ENCODE measurements at regions not wholly inside any gene's neighbourhood (a gene's known extent, or its start where the extent isn't known, plus 50 kb on each side); places are given as distances from the start of the nearest gene placed in this dataset.

DNA sequence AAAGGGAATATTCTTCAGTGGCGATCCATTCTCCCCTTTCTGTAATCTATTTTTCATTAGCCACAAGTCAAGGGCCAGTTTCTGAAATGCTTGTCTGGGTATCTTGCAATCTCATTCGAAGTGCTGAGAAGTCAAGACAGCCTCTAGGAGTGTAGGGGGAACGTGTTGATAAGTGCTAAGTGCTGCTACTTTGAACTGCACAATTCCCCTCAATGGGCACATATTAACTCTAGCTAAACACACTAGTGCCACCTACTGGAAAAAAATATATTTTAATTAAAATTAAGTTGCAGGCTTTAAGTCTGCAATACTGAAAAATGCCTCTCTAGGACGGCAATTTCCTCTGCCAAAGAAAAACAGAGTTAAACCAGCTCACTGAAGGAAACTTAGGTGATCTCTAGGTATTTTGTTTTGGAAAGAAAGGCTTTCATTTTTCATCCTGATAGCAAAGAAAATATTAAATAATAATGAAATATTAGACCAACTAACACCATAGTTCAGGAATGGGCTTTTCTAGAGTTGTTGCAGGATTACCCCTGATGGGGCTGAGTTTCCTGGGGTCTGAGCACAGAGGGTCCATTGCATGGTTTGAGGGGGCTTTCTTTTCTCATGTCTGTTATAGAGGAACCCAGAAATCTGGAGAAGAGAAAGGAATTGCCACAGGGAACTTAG, 181.9 kb upstream of the KBTBD8 start:
- no peaks in the 10 kb centered on the region for H3K27me3 ChIP-seq
- ATAC-seq (ENCODE audit: low FRiP score in 2 of 2) (peak; percentile 65 to 82), DNase-seq (peak in 1 of 2 donors; percentile 29)
- no peak overlapping the region for H3K27ac ChIP-seq
- 18 to 20% methylated on average over 4 of the region's 4 CpGs for WGBS, 2 donors
- no peaks in the 10 kb centered on the region for H3K9me3 ChIP-seq
- H3K4me1 ChIP-seq: no peaks in the 10 kb centered on the region
- TF ChIP-seq, protein P1, sequence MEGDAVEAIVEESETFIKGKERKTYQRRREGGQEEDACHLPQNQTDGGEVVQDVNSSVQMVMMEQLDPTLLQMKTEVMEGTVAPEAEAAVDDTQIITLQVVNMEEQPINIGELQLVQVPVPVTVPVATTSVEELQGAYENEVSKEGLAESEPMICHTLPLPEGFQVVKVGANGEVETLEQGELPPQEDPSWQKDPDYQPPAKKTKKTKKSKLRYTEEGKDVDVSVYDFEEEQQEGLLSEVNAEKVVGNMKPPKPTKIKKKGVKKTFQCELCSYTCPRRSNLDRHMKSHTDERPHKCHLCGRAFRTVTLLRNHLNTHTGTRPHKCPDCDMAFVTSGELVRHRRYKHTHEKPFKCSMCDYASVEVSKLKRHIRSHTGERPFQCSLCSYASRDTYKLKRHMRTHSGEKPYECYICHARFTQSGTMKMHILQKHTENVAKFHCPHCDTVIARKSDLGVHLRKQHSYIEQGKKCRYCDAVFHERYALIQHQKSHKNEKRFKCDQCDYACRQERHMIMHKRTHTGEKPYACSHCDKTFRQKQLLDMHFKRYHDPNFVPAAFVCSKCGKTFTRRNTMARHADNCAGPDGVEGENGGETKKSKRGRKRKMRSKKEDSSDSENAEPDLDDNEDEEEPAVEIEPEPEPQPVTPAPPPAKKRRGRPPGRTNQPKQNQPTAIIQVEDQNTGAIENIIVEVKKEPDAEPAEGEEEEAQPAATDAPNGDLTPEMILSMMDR (IDR thresholded peaks at IDR 0.05): peak; percentile 19 to 60 (median 51)
- TF ChIP-seq POLR2A (IDR thresholded peaks at IDR 0.05) (no peak), POLR2AphosphoS5 (IDR thresholded peaks at IDR 0.05) (no peak), EP300 (IDR thresholded peaks at IDR 0.05) (no peak)
- H3K36me3 ChIP-seq: no peaks in the 10 kb centered on the region
- H3K4me3 ChIP-seq: no peak overlapping the region

DNA sequence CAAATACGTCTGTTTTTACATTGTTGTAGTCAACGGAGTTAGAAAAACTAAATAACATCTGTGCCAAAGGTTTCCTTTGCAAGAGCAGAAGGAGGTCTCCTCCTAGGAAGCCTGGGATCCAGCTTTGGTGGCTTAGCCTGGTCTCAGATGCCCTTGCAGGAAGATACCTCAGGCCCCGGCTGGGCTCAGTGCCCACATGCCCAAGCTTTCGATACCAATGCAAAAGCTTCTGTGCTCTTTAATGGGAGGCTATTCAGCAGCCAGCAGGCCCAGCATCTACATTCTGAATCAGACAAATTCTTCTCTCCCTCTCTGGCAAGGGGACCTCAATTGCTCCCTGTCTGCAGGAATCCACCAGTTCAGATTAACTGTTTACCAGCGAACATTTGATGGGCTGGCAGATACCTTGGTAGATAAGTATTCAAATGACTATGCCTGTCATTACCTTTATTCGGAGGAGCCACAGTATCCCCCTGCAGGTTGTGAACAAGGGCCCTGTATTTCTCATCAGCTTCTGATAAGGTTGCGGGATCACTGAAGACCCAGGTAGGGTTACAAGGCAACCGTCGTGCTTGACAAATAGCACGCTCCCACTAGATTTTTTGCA, 180.1 kb upstream of the KBTBD8 start:
- ATAC-seq (ENCODE audit: low FRiP score in 2 of 2): no peak
- 83 to 89% methylated on average over 10 of the region's 10 CpGs for WGBS, 2 donors
- no peaks in the 10 kb centered on the region for H3K27me3 ChIP-seq
- H3K4me1 ChIP-seq: peaks cover 0 to 7% (median 0%) of the 10 kb centered on the region in 4 donors
- TF ChIP-seq, protein P1 (IDR thresholded peaks at IDR 0.05): no peak
- TF ChIP-seq POLR2AphosphoS5 (IDR thresholded peaks at IDR 0.05) (no peak), EP300 (IDR thresholded peaks at IDR 0.05) (no peak), POLR2A (IDR thresholded peaks at IDR 0.05) (no peak)
- no peak overlapping the region for H3K27ac ChIP-seq
- no peak for DNase-seq
- H3K9me3 ChIP-seq: no peaks in the 10 kb centered on the region
- H3K4me3 ChIP-seq: no peak overlapping the region
- no peaks in the 10 kb centered on the region for H3K36me3 ChIP-seq

DNA sequence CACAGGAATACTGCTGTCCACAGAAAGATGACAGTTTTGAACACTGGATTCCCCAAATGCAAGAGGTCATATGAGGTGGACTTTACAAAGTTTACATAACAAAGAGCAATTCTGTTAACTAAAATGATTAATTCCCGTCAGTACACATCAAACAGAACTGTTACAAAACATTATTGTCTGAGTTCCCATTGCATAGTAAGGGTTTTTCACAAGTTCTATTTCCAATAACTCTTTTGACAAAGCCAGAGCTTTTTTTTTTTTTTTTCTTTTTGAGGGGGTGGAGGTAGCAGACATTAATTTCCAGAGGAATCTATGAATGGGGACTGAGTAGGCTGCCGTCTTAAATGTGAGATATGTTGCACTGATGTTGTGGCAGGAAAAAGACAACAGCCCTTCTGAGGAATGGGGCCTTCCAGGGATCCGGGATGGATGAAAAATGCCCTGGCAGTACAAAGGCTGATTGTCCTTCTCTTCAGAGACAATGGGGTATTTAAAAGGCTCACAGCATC, 178.1 kb upstream of the KBTBD8 start:
- no peak for ATAC-seq (ENCODE audit: low FRiP score in 2 of 2)
- no peak overlapping the region for H3K4me3 ChIP-seq
- no peaks in the 10 kb centered on the region for H3K27me3 ChIP-seq
- H3K36me3 ChIP-seq: no peaks in the 10 kb centered on the region
- no peak for TF ChIP-seq POLR2A (IDR thresholded peaks at IDR 0.05)
- TF ChIP-seq EP300 (IDR thresholded peaks at IDR 0.05): no peak
- TF ChIP-seq POLR2AphosphoS5 (IDR thresholded peaks at IDR 0.05): no peak
- TF ChIP-seq, protein P1 (IDR thresholded peaks at IDR 0.05): no peak
- no peaks in the 10 kb centered on the region for H3K9me3 ChIP-seq
- 49 to 65% methylated on average over 3 of the region's 3 CpGs for WGBS, 2 donors
- no peak for DNase-seq
- no peak overlapping the region for H3K27ac ChIP-seq
- peaks cover 0 to 8% (median 0%) of the 10 kb centered on the region in 4 donors for H3K4me1 ChIP-seq

DNA sequence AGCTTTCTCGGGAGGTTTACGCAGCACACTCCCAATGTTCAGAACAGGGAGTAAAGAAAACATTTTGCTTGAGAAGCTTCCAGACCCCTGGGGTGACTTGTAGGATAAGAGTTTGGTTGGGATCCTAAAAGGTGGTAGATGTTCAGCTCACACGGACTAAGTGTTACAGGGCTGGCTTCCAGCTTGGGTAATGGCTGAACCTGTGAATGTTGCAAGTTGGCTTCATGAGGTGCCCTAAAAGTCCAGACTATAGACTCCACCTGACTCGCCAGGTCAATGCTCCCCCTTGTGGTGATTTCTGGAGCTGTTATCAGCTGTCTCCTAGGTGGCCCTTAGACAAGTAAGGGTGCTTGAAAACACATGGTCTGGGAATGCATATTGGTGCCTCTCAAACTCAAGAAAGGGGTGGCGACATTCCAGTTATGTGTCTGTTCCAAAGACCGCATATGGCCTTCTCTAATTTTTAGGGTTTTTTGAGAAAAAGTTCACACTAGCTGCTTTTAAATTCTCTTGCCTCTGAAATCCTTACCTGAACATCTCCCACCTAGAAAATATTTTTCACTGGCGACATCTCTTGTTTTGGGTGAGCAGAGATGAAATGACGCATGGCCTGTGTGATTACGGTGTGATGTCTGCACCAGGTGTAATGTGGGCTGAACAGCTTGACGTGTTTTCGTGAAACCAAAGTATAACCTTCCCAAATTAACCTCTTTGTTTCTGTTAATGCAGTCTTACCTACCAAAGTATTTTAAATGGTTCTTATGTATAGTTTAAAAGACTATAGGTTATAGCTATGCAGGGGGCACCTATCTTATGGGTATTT, 175.7 kb upstream of the KBTBD8 start:
- H3K27me3 ChIP-seq: no peaks in the 10 kb centered on the region
- H3K4me3 ChIP-seq: no peak overlapping the region
- DNase-seq (peak in 1 of 2 donors; percentile 81), ATAC-seq (ENCODE audit: low FRiP score in 2 of 2) (peak; percentile 81 to 88)
- H3K27ac ChIP-seq: no peak overlapping the region
- H3K36me3 ChIP-seq: no peaks in the 10 kb centered on the region
- no peak for TF ChIP-seq POLR2AphosphoS5 (IDR thresholded peaks at IDR 0.05)
- TF ChIP-seq, protein P1 (IDR thresholded peaks at IDR 0.05): peak; percentile 48 to 80 (median 64)
- no peaks in the 10 kb centered on the region for H3K9me3 ChIP-seq
- WGBS, 2 donors: 66 to 67% methylated on average over 11 of the region's 11 CpGs
- peaks cover 0 to 8% (median 0%) of the 10 kb centered on the region in 4 donors for H3K4me1 ChIP-seq
